HG03039 (cell line): ENCODE measurements at regions not wholly inside any gene's neighbourhood (a gene's known extent, or its start where the extent isn't known, plus 50 kb on each side); places are given as distances from the start of the nearest gene placed in this dataset.
"Not testable (repeated sequence)": the region's sequence is repeated elsewhere in the genome, so short reads cannot be mapped to it uniquely, and the experiment has no call there.

Experiments
- ATAC-seq: cut with Tn5 transposase; IDR thresholded peaks from one replicate; pipeline ENCODE4 v1.9.1; 2021; ENCODE audit warnings: mild to moderate bottlenecking, moderate library complexity; ENCODE audit not compliant: unreplicated experiment

- ATAC-seq = not testable (repeated sequence)
Measured at GRCh38 chr15:20244792-20245191, 296.8 kb downstream of the GOLGA6L6 start.

- ATAC-seq = not testable (repeated sequence)
Measured at GRCh38 chr15:20243486-20244240, 297.9 kb downstream of the GOLGA6L6 start.

- not testable (repeated sequence) for ATAC-seq
Measured at GRCh38 chr15:20240366-20240917, 301.2 kb downstream of the GOLGA6L6 start.

GRCh38 chr15:20239186-20239585 lies 302.4 kb downstream of the GOLGA6L6 start:
- ATAC-seq = not testable (repeated sequence)

GRCh38 chr15:20237256-20238020 lies 304.2 kb downstream of the GOLGA6L6 start:
- ATAC-seq = not testable (repeated sequence)

GRCh38 chr15:20235728-20236127 lies 305.9 kb downstream of the GOLGA6L6 start:
- not testable (repeated sequence) for ATAC-seq

GRCh38 chr15:20234006-20234540 lies 307.5 kb downstream of the GOLGA6L6 start:
- not testable (repeated sequence) for ATAC-seq

GRCh38 chr15:20232457-20232856 lies 309.1 kb downstream of the GOLGA6L6 start:
- not testable (repeated sequence) for ATAC-seq

- ATAC-seq = not testable (repeated sequence)
Measured at GRCh38 chr15:20230656-20231055, 310.9 kb downstream of the GOLGA6L6 start.

- not testable (repeated sequence) for ATAC-seq
Measured at GRCh38 chr15:20228791-20229190, 312.8 kb downstream of the GOLGA6L6 start.

GRCh38 chr15:20227119-20227853 lies 314.3 kb downstream of the GOLGA6L6 start:
- not testable (repeated sequence) for ATAC-seq

GRCh38 chr15:20226531-20226930 lies 315.1 kb downstream of the GOLGA6L6 start:
- ATAC-seq = not testable (repeated sequence)

- ATAC-seq = not testable (repeated sequence)
Measured at GRCh38 chr15:20221063-20221462, 320.5 kb downstream of the GOLGA6L6 start.

GRCh38 chr15:20219171-20219570 lies 322.4 kb downstream of the GOLGA6L6 start:
- not testable (repeated sequence) for ATAC-seq

GRCh38 chr15:20215700-20216099 lies 325.9 kb downstream of the GOLGA6L6 start:
- ATAC-seq = not testable (repeated sequence)

GRCh38 chr15:20214101-20214500 lies 327.5 kb downstream of the GOLGA6L6 start:
- not testable (repeated sequence) for ATAC-seq

- ATAC-seq = not testable (repeated sequence)
Measured at GRCh38 chr15:20211508-20211907, 330.1 kb downstream of the GOLGA6L6 start.

- not testable (repeated sequence) for ATAC-seq
Measured at GRCh38 chr15:20209973-20210372, 331.6 kb downstream of the GOLGA6L6 start.

- not testable (repeated sequence) for ATAC-seq
Measured at GRCh38 chr15:20207607-20208006, 334.0 kb downstream of the GOLGA6L6 start.

- not testable (repeated sequence) for ATAC-seq
Measured at GRCh38 chr15:20207198-20207597, 334.4 kb downstream of the GOLGA6L6 start.
